Kidney (tissue), 13 donors: ENCODE measurements at regions not wholly inside any gene's neighbourhood (a gene's known extent, or its start where the extent isn't known, plus 50 kb on each side); places are given as distances from the start of the nearest gene placed in this dataset.
A peak's percentile ranks its signal among the peaks of the same experiment; 100 is the strongest.

ENCODE experiments used
- DNase-seq, 5 donors: peaks; one replicate each; pipeline ENCODE4 v3.0.0-alpha.2; 2013 to 2020
- FAIRE-seq: peaks from 2 replicates; lab custom pipeline; 2012; peaks lifted over from hg19 to GRCh38; lab: Jason Lieb, UNC
- H3K27ac ChIP-seq, 2 donors: one replicate each; pipeline ENCODE4 v1.7.0; 2013; ENCODE audit warnings: low read depth in 2 of 2, low read length in 2 of 2, inconsistent platforms in 1 of 2
- H3K27me3 ChIP-seq: one replicate; pipeline ENCODE4 v1.7.1; 2013; ENCODE audit warnings: low read length, inconsistent platforms; ENCODE audit not compliant: control insufficient read depth, insufficient read depth
- H3K36me3 ChIP-seq, 3 donors: one replicate each; pipeline versions ENCODE4 v1.7.0 to v1.7.1; 2013; ENCODE audit warnings: low read length in 3 of 3, control low read depth in 1 of 3, inconsistent platforms in 1 of 3; ENCODE audit not compliant: insufficient read depth in 3 of 3, control insufficient read depth in 2 of 3
- H3K4me1 ChIP-seq, 3 donors: one replicate each; pipeline versions ENCODE4 v1.7.0 to v1.7.1; 2013; ENCODE audit warnings: low read length in 3 of 3, inconsistent platforms in 1 of 3, low read depth in 1 of 3; ENCODE audit not compliant: control insufficient read depth in 2 of 3, insufficient read depth in 2 of 3
- H3K4me3 ChIP-seq, 3 donors: one replicate each; pipeline versions ENCODE4 v1.7.0 to v1.8.1; 2013; ENCODE audit warnings: low read length in 3 of 3, control low read depth in 1 of 3, inconsistent platforms in 1 of 3
- H3K9ac ChIP-seq, 3 donors: one replicate each; pipeline versions ENCODE4 v1.7.0 to v1.7.1; 2013; ENCODE audit warnings: low read length in 3 of 3, control low read depth in 1 of 3, inconsistent platforms in 1 of 3
- H3K9me3 ChIP-seq, 3 donors: one replicate each; pipeline versions ENCODE4 v1.7.0 to v1.7.1; 2013; ENCODE audit warnings: low read length in 3 of 3, control low read depth in 1 of 3, inconsistent platforms in 1 of 3; ENCODE audit not compliant: control insufficient read depth in 2 of 3, insufficient read depth in 1 of 3
- intact Hi-C: fragments of 100-400 bp; cut with DNase I; formaldehyde crosslinking; loops from one replicate; pipeline ENCODE4 v1.11.1; 2022
- TF ChIP-seq, protein P1 (sequence below): IDR thresholded peaks from 3 replicates; pipeline ENCODE4 v1.5.1; 2012; ENCODE audit warnings: mild to moderate bottlenecking, moderate library complexity, borderline replicate concordance; ENCODE audit not compliant: insufficient read depth; ENCODE audit errors: extremely low read depth
- donor health status: control.
- donor health status: control.
- donor health status: control.
- donor health status: control.
- donor health status: control.
- donor health status: DM: yes; HTN: yes; CAD: no.
- donor health status: Normal renal cell carcinoma (clear cell type).

DNA sequence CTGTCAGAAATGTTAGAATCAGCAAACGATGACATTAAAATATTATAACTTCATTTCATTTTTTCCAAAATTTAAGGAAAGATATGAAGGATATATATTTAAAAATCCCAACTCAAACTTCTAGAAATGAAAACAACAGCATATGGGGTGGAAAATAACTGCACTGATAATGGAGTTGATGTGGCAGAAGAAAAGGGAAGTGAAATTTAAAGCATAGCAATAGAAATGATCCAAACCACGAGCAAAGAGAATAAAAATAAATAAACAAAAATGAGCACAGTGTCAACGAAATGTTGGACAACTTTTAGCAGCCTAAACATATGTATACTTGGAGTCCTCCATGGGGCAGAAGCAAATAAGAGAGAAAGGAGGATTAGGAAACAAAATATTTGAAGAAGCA lies 280.2 kb downstream of the KCNJ3 start:
- intact Hi-C loops = no loop called here
- FAIRE-seq = no peak
- DNase-seq = no peak

DNA sequence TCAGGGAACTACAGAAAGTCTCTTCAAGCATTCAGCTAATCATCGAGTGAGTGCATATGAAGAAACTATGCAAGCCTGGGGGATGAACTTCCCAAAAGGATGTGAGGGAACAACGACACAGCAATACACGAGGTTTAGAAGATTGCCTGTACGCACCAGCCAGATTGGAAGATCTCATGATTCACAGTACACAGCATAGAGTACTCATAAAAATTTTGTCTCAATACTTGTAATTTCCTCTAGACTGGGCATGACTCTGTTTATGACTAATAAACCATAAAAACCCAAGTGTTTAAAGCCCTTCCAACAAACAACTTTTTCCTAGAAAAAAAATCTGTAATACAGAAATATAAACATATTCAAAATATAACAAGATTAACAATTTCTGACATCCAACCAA lies 279.7 kb downstream of the KCNJ3 start:
- Histone ChIP-seq H3K4me1 (no peaks in the 10 kb centered on the region), H3K27me3 (no peaks in the 10 kb centered on the region), H3K4me3 (no peak overlapping the region), H3K9me3 (peaks cover 0 to 4% (median 0%) of the 10 kb centered on the region in 3 donors), H3K27ac (no peak overlapping the region), H3K36me3 (no peaks in the 10 kb centered on the region), H3K9ac (no peak overlapping the region)
- intact Hi-C loops = no loop called here
- no peak for DNase-seq
- TF ChIP-seq, protein P1, sequence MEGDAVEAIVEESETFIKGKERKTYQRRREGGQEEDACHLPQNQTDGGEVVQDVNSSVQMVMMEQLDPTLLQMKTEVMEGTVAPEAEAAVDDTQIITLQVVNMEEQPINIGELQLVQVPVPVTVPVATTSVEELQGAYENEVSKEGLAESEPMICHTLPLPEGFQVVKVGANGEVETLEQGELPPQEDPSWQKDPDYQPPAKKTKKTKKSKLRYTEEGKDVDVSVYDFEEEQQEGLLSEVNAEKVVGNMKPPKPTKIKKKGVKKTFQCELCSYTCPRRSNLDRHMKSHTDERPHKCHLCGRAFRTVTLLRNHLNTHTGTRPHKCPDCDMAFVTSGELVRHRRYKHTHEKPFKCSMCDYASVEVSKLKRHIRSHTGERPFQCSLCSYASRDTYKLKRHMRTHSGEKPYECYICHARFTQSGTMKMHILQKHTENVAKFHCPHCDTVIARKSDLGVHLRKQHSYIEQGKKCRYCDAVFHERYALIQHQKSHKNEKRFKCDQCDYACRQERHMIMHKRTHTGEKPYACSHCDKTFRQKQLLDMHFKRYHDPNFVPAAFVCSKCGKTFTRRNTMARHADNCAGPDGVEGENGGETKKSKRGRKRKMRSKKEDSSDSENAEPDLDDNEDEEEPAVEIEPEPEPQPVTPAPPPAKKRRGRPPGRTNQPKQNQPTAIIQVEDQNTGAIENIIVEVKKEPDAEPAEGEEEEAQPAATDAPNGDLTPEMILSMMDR = no peak
- FAIRE-seq = no peak

More for the DNA sequence above, 280.2 kb downstream of the KCNJ3 start:
- no peaks in the 10 kb centered on the region for H3K4me1 ChIP-seq
- no peaks in the 10 kb centered on the region for H3K27me3 ChIP-seq
- TF ChIP-seq, protein P1 = no peak
- peaks cover 0 to 4% (median 0%) of the 10 kb centered on the region in 3 donors for H3K9me3 ChIP-seq
- H3K4me3 ChIP-seq = no peak overlapping the region
- H3K36me3 ChIP-seq = no peaks in the 10 kb centered on the region
- H3K9ac ChIP-seq = no peak overlapping the region
- no peak overlapping the region for H3K27ac ChIP-seq

DNA sequence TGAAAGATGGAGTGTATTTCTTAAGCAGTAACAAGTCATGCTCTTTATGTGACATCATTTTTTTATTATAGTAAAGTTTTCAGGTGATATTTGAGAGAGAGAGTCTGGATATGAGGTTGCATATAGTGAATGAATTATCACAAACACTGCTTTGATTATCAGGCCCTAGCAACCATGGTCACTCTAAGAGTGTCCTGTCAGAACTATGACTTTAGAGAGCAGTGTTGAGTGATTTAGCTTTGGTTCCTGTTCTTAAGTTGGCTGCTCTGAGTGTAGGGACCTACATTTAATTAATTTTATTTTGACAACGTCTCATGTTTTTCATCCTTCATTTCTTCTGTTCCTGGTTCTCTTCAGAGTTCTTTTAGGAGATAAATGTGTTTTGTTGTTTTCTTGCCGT lies 275.5 kb downstream of the KCNJ3 start:
- H3K27ac ChIP-seq = no peak overlapping the region
- no peak for DNase-seq
- no peaks in the 10 kb centered on the region for H3K36me3 ChIP-seq
- intact Hi-C loops = no loop called here
- no peaks in the 10 kb centered on the region for H3K9me3 ChIP-seq
- FAIRE-seq = no peak
- no peaks in the 10 kb centered on the region for H3K27me3 ChIP-seq
- H3K4me3 ChIP-seq = no peak overlapping the region
- no peaks in the 10 kb centered on the region for H3K4me1 ChIP-seq
- TF ChIP-seq, protein P1 = no peak
- H3K9ac ChIP-seq = no peak overlapping the region

DNA sequence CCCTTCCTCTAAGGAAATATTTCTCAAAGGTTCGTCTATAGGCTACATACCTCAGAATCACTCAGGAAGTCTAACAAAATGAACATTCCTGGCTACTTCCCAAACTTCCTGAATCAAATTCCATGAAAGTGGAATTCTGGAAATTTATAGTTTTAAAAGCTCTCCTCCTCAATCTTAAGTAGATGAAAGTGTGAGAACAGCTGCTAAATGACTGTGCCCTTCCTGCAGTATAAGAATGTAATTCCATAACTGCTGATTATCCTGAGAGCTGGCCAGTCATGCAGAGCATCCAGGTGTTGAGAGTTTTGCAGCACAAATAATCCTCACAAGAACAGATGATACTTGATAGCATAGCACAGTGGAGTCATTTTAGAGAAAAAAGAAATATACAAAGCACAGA lies 265.0 kb downstream of the KCNJ3 start:
- no peak for FAIRE-seq
- intact Hi-C loops = no loop called here

More for the DNA sequence above, 265.0 kb downstream of the KCNJ3 start:
- Histone ChIP-seq H3K27ac (no peak overlapping the region), H3K9me3 (no peaks in the 10 kb centered on the region), H3K27me3 (no peaks in the 10 kb centered on the region), H3K36me3 (no peaks in the 10 kb centered on the region), H3K4me1 (no peaks in the 10 kb centered on the region), H3K9ac (no peak overlapping the region), H3K4me3 (no peak overlapping the region)
- TF ChIP-seq, protein P1 = no peak
- peak in 2 of 5 donors; percentile 47 to 49 for DNase-seq
